Renal pelvis (tissue), 1 donor: ENCODE measurements at regions not wholly inside any gene's neighbourhood (a gene's known extent, or its start where the extent isn't known, plus 50 kb on each side); places are given as distances from the start of the nearest gene placed in this dataset.
"Not testable (repeated sequence)": the region's sequence is repeated elsewhere in the genome, so short reads cannot be mapped to it uniquely, and the experiment has no call there.

Experiments used
- DNase-seq: peaks from one replicate; pipeline ENCODE4 v3.0.0-alpha.2; 2013

GRCh38 chr13:62524498-62524897, 1108.8 kb upstream of the PCDH20 start:
- no peak for DNase-seq

DNA sequence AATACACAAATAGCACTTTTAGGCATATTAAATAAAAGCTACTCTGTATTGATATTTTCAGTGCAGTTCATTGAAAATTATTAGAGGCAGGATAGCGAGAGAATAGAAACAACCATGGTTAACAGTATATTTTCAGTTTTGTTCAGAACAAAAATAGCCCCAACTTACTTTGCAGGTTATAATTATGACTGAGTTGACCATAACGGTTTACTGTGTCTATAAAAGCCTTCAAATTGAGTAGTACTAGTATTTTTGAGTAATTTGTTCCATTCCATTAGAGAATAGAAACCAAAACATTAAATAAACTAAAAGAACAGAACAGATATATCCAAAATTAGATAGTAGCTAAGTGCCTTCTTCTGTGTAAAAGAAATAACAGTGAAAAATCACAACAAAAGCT, 1108.4 kb upstream of the PCDH20 start:
- DNase-seq = no peak

DNA sequence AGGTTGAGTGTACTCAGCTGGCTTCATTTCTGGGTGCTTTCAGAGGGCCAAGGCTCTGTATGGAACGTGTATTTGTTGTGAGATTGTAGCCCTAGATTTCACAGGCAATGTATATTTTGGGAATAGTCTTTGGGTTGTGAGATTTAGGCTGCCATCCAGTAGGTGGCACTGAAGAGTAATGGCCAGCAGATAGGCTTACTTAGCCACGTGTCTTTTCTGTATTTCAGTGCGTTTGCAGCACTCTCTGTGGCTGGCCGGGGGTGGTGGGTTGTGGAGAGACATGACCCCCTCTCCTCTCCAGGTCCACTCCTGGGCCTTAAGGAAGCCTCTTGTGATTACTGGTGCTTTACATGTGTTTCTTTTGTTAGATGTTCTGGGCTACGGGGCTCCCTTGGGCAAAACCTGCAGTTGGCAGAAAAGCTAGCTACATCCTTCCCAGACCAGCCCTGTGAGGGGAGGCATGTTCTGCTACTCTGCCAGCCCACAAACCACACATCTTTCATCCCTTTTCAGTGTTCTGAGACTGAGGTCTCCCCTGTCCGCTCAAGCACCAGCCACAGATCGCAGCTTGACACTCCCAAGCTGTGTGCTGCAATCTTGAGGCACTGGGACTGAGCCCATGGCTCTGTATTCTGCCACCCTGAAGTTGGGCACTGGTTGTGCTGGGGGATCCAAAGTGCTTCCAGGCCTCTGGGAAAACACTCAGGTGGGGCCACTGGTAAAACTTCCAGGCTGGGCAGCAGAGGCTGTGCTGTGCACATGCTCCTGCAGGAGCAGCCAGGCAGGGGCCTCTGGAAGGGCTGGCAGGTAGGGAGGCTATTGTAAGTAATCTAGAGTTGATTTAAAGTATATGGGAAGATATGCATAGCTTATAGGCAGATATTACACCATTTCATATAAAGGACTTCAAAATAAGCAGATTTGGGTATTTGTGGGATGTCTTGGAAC, 1096.8 kb upstream of the PCDH20 start:
- DNase-seq = peak; percentile 12

GRCh38 chr13:62510906-62511655, 1095.4 kb upstream of the PCDH20 start:
- DNase-seq = no peak

DNA sequence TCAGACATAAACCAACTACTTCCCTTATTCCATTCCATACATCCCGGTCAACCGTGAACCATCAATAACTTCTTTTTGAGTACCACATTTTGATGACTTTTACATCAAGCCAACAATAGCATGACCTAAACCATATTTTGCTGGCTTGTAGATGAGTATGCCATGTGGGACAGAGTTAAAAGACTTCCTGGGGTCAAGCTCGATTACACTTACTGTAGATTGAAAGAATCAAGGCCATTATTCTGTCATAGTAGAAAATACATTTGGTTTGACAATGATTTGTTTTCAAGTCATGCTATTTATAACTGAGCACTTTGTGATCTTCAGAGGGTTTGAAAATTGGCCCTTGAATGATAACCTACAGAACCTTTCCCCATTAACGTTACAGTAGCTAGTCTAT, 1086.9 kb upstream of the PCDH20 start:
- DNase-seq = no peak

GRCh38 chr13:62489731-62490130, 1074.1 kb upstream of the PCDH20 start:
- no peak for DNase-seq

DNA sequence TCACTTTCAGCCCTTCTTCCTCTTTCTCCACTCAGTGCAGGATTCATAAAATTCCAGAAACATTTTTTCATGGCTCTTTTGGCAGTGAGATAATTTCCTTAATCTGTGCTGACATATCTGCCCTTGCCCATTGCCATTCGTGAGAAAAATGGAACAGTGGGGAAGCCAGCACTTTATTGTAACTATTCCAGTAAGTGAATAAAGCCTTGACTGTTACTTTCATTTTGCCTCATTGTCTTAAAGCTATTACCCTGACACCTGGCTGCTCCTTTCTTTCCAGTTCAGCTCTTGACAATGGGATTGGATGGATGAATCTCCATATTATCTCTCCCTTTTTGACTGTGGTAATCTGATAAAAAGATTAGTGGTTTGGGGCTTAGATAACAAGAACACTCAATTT, 1068.1 kb upstream of the PCDH20 start:
- DNase-seq = no peak

GRCh38 chr13:62482351-62482750, 1066.7 kb upstream of the PCDH20 start:
- no peak for DNase-seq

GRCh38 chr13:62473944-62474237, 1058.2 kb upstream of the PCDH20 start:
- no peak for DNase-seq

- no peak for DNase-seq
Measured at GRCh38 chr13:62473190-62473943, 1057.7 kb upstream of the PCDH20 start.

- no peak for DNase-seq
Measured at GRCh38 chr13:62453761-62454160, 1038.1 kb upstream of the PCDH20 start.

- DNase-seq = no peak
Measured at GRCh38 chr13:62450759-62451158, 1035.1 kb upstream of the PCDH20 start.

DNA sequence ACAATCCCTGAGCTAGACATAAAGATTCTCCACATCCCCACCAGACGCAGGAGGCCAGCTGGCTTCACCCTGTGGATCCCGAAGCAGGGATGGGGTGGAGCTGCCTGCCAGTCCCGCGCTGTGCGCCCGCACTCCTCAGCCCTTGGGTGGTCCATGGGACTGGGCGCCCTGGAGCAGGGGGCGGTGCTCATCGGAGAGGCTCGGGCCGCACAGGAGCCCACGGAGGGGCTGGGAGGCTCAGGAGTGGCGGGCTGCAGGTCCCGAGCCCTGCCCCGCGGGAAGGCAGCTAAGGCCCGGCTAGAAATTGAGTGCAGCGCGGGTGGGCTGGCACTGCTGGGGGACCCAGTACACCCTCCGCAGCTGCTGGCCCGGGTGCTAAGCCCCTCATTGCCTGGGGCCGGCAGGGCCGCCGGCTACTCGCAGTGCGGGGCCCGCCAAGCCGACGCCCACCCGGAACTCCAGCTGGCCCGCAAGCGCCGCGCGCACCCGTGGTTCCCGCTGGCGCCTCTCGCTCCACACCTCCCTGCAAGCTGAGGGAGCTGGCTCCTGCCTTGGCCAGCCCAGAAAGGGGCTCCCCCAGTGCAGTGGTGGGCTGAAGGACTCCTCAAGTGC, 1032.2 kb upstream of the PCDH20 start:
- DNase-seq = not testable (repeated sequence)

DNA sequence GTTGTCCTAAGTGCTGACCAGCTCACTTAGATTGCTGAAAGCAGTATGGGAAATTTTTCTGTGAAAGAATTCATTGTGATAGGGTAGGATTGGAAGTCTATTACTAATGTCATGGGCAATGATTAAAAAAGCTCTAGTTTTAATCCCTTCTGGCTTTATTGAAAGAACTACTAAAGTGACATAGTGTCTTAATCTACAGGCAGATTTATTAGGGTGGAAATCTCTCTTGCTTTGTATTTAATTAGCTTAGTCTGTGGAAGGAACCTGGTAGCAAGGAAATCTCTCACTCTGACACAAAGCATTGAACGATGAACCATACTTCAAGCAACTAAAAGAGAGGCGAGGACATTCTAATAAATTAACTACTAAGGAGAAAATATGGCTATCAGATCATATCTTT, 1029.2 kb upstream of the PCDH20 start:
- DNase-seq = no peak

- no peak for DNase-seq
Measured at GRCh38 chr13:62434081-62434480, 1018.4 kb upstream of the PCDH20 start.

DNA sequence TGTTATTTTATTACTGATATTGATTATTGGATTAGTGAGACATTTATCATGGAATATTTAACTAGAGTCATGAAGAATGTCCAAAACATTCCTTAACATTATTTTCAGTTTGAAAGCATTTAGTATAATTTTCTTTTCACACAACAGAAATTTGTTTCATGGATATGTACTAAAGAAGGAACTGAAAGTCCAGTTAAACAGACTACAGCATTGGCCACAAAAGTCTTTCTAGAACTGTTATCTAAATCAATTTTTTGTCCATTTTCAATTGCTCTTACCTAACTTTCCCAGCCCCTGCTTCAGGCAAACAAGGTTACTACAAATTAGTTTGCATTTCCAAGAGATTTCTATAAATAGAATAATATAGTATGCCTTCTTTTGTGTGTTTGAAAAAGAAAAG, 1018.0 kb upstream of the PCDH20 start:
- no peak for DNase-seq

- no peak for DNase-seq
Measured at GRCh38 chr13:62432906-62433305, 1017.3 kb upstream of the PCDH20 start.

DNA sequence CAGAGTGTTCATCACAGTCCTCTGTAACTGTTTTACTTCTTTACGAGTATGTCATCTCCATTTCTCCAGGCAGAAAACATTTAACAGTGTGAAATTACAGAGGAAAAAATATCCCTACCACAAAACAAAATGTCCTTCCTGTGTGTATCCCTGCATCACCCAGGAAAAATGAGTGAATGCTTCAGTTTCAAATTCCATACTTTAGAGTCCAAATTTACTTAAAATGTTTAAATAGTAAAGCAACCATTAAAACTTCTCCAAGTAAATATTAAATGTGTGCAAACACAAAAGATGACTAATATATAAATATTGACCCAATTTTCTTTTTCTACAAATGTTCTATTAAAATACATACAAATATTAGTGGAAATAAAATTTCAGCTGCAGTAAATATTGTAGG, 1016.6 kb upstream of the PCDH20 start:
- no peak for DNase-seq

DNA sequence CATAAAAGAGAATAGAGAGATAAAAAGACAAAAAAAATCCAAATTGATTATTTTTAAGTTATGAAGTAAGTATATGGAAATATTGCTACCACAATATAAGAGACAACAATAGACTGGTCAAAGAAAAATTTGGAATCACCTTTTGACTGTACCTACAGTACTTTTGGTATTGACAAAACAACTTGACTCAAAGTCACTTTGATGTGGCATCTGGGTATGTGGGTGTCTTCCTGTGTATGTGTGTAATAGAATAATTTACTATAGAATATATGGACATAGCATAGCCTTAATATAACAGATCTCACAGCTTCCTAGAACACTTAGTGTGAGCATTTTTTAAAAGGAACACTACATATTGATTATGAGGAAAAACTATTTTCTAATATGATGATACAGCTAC, 1016.2 kb upstream of the PCDH20 start:
- no peak for DNase-seq

- DNase-seq = no peak
Measured at GRCh38 chr13:62418872-62419271, 1003.2 kb upstream of the PCDH20 start.

DNA sequence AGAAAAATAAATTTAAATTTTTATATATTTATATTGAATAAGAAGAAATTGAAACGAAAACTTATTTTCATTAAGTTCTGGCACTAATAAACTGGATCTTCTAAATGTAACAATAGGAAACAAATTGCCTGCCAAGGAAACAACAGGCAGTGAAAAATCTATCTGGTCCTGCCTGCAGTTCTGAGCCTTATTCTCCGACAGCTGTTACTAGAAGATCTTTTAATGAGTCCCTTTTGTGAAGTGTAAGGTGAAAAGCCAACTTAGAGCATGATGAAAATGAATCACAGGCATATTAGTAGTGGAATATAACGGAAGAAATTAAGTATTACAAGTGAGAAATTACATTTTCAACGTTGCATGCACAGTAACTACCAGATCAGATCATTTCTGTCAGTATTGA, 1002.7 kb upstream of the PCDH20 start:
- no peak for DNase-seq

DNA sequence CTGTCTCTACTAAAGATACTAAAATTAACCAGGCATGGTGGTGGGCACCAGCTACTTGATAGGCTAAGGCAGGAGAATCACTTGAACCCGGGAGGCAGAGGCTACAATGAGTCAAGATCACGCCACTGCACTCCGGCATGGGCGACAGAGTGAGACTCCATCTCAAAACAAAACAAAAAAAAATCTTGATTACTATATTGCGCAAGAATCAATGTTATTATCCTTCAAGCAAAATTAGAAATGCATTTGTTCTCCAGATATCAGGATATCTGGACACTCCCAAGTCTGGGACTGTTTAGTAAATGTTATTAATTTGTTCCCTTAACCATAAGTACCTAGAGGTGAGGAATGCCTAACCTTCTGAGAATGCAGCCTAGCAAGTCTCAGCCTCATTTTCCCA, 992.2 kb upstream of the PCDH20 start:
- DNase-seq = no peak
